Progenitor cell of endocrine pancreas (in vitro differentiated cells): ENCODE measurements at regions not wholly inside any gene's neighbourhood (a gene's known extent, or its start where the extent isn't known, plus 50 kb on each side); places are given as distances from the start of the nearest gene placed in this dataset.

Experiments
- DNase-seq: peaks from one replicate; pipeline ENCODE4 v3.0.0; 2021; ENCODE audit warnings: low spot score; ENCODE audit not compliant: unreplicated experiment
- H3K27ac Mint-ChIP-seq: 2 replicates; pipeline ENCODE4 v1.8.0; 2021; ENCODE audit warnings: mild to moderate bottlenecking, moderate library complexity, mixed read lengths
- H3K27me3 Mint-ChIP-seq: 2 replicates; pipeline ENCODE4 v1.8.0; 2021; ENCODE audit warnings: mixed read lengths
- H3K36me3 Mint-ChIP-seq: 2 replicates; pipeline ENCODE4 v1.8.0; 2022; ENCODE audit warnings: mixed read lengths; ENCODE audit not compliant: insufficient read depth
- H3K4me1 Mint-ChIP-seq: 2 replicates; pipeline ENCODE4 v1.8.0; 2021; ENCODE audit warnings: low read depth, mixed read lengths
- H3K4me3 Mint-ChIP-seq: 2 replicates; pipeline ENCODE4 v1.8.0; 2021; ENCODE audit warnings: low read depth, mild to moderate bottlenecking, moderate library complexity, mixed read lengths
- H3K9me3 Mint-ChIP-seq: 2 replicates; pipeline ENCODE4 v1.8.0; 2021; ENCODE audit warnings: low read depth, mixed read lengths
- TF ChIP-seq, protein P1 (sequence below): fragments of 200-600 bp; sonication (generic); IDR thresholded peaks from one replicate; pipeline ENCODE4 v1.5.0; 2021; ENCODE audit warnings: antibody characterized with exemption, mild to moderate bottlenecking; ENCODE audit not compliant: unreplicated experiment

DNA sequence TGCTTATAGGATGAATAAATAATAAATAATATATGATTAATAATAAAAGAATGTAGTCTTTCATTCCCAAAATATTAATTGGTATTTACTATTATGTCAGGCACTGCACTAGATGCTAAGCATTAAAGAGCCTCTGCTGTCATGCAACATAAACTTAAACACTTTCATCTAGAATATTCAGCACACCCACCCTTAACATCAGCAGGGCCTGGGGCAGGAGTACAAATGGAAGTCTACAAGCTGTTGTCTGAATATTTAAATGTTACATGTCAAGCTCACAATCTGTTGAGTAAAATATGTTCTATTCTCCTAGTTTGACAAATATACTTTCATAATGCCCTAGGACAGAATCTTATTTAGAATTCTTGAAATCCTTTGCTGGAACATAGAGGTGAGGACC lies 395.1 kb downstream of the EPM2A start:
- Mint-ChIP-seq H3K9me3 (no peaks in the 10 kb centered on the region), H3K4me3 (no peak overlapping the region), H3K4me1 (peaks cover 13% of the 10 kb centered on the region), H3K27me3 (no peaks in the 10 kb centered on the region), H3K36me3 (no peaks in the 10 kb centered on the region), H3K27ac (no peak overlapping the region)
- TF ChIP-seq, protein P1, sequence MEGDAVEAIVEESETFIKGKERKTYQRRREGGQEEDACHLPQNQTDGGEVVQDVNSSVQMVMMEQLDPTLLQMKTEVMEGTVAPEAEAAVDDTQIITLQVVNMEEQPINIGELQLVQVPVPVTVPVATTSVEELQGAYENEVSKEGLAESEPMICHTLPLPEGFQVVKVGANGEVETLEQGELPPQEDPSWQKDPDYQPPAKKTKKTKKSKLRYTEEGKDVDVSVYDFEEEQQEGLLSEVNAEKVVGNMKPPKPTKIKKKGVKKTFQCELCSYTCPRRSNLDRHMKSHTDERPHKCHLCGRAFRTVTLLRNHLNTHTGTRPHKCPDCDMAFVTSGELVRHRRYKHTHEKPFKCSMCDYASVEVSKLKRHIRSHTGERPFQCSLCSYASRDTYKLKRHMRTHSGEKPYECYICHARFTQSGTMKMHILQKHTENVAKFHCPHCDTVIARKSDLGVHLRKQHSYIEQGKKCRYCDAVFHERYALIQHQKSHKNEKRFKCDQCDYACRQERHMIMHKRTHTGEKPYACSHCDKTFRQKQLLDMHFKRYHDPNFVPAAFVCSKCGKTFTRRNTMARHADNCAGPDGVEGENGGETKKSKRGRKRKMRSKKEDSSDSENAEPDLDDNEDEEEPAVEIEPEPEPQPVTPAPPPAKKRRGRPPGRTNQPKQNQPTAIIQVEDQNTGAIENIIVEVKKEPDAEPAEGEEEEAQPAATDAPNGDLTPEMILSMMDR, result no peak
- no peak for DNase-seq

DNA sequence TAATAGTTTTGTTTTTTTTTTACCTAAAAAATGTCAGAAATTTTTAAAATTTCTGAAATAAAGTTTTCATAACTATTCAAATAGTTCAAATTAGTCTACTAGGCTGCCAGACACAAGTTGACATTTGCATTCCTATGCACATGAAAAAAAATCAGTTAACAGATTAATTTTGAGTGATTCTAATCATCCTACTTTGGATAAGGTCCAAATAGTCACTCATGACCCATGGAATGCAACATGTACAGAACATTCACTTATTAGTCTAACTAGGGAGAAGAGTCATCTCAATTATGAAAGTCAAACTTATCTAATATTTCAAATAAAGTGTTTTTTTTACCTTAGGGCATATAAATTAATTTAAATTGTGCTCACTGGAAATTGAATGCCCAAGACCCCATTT lies 390.2 kb downstream of the EPM2A start:
- Mint-ChIP-seq H3K36me3 (no peaks in the 10 kb centered on the region), H3K9me3 (no peaks in the 10 kb centered on the region), H3K27ac (no peak overlapping the region), H3K4me3 (no peak overlapping the region), H3K4me1 (peaks cover 17% of the 10 kb centered on the region), H3K27me3 (no peaks in the 10 kb centered on the region)
- TF ChIP-seq, protein P1, result no peak
- no peak for DNase-seq

DNA sequence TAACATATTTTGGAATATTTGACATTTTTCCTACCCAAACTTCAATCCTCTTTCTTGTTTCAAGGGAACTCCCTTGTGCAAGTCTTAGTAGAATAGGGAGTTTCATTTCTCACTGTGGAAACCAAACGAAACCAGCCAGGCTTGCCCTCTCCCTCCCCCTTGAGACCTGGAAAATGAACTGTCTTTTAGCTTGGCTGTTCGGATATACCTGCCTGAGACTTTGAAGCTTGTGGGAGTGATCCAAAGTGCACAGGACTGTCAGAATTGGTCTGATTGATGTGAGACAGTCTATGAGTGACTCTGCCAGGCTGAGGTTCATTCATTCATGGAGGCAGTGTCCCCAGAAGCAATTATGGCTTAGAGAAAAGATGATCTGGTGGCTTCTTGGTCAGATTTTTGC lies 388.1 kb downstream of the EPM2A start:
- H3K27ac Mint-ChIP-seq, result no peak overlapping the region

DNA sequence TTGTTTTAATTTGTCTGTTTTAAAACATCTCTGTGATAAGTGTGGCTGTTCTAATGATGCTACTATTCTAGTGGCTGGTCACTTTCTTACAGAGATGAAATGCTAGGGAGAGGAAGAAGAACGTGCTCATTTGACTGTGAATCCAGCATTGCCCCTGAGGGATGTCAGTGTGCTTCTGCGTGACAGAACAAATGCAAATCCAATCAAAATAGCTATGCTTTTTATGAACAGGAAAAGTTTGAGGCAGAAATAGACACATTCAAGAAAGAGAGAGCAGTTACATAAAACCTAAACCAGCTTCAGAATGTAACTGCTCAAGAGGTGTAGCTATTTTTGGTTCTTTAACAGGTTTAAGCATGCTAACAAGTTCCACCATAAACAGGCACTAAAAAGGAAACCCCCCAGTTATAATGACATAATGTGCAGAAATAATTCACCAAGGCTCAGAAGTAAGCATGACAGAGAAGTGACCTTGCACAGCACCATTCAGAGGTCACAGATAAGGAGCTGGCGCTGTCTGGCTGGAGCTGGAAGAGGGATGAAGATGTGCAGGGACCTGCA lies 385.3 kb downstream of the EPM2A start:
- H3K27ac Mint-ChIP-seq, result no peak overlapping the region

More for the DNA sequence above, 388.1 kb downstream of the EPM2A start:
- TF ChIP-seq, protein P1, result no peak
- H3K4me3 Mint-ChIP-seq, result no peak overlapping the region
- peaks cover 25% of the 10 kb centered on the region for H3K4me1 Mint-ChIP-seq
- no peaks in the 10 kb centered on the region for H3K27me3 Mint-ChIP-seq
- no peaks in the 10 kb centered on the region for H3K9me3 Mint-ChIP-seq
- DNase-seq, result no peak
- no peaks in the 10 kb centered on the region for H3K36me3 Mint-ChIP-seq

DNA sequence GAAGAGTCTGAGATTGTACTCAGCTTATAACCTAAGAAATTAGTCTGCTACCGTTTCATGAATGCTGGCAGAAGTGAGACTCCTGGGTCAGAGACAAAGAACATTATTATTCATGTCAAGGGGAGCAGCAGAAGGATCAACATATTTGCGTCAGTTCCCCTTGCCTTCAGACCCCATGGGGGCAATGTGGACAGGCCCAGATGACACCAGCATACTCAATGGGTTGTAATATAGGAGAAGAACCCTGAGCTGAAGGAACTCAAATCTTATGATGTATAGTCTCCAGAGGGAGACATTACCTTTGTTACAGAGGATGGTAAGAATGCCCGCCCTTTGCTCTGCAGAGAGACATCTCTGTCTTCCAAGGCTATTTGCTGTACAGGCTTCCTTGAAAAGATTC lies 384.4 kb downstream of the EPM2A start:
- Mint-ChIP-seq H3K27ac (no peak overlapping the region), H3K36me3 (no peaks in the 10 kb centered on the region), H3K4me3 (no peak overlapping the region), H3K9me3 (no peaks in the 10 kb centered on the region), H3K27me3 (no peaks in the 10 kb centered on the region), H3K4me1 (peaks cover 20% of the 10 kb centered on the region)
- DNase-seq, result no peak
- TF ChIP-seq, protein P1, result no peak

More for the DNA sequence above, 385.3 kb downstream of the EPM2A start:
- H3K9me3 Mint-ChIP-seq, result no peaks in the 10 kb centered on the region
- H3K4me3 Mint-ChIP-seq, result no peak overlapping the region
- no peaks in the 10 kb centered on the region for H3K27me3 Mint-ChIP-seq
- TF ChIP-seq, protein P1, result no peak
- no peaks in the 10 kb centered on the region for H3K36me3 Mint-ChIP-seq
- no peak for DNase-seq
- H3K4me1 Mint-ChIP-seq, result peaks cover 20% of the 10 kb centered on the region
